GDM1 (cell line): ENCODE measurements at regions not wholly inside any gene's neighbourhood (a gene's known extent, or its start where the extent isn't known, plus 50 kb on each side); places are given as distances from the start of the nearest gene placed in this dataset.
"Not testable (repeated sequence)": the region's sequence is repeated elsewhere in the genome, so short reads cannot be mapped to it uniquely, and the experiment has no call there.

Experiments used
- DNase-seq: peaks from one replicate; lab custom pipeline; 2025; lab: John Stamatoyannopoulos, UW

- DNase-seq = no peak
These were observed 187.8 kb downstream of the SHQ1 start for GRCh38 chr3:72660270-72661114.

GRCh38 chr3:72659596-72659995 is 188.6 kb downstream of the SHQ1 start:
- DNase-seq = no peak

GRCh38 chr3:72659188-72659587 is 189.1 kb downstream of the SHQ1 start:
- DNase-seq = no peak

GRCh38 chr3:72658466-72659100 is 189.7 kb downstream of the SHQ1 start:
- DNase-seq = no peak

- DNase-seq = peak; percentile 20
These were observed 190.6 kb downstream of the SHQ1 start for GRCh38 chr3:72657666-72658065.

GRCh38 chr3:72655723-72656122 is 192.5 kb downstream of the SHQ1 start:
- no peak for DNase-seq

- no peak for DNase-seq
These were observed 193.1 kb downstream of the SHQ1 start for GRCh38 chr3:72655131-72655551.

GRCh38 chr3:72652395-72652794 is 195.8 kb downstream of the SHQ1 start:
- no peak for DNase-seq

GRCh38 chr3:72651498-72651897 is 196.7 kb downstream of the SHQ1 start:
- DNase-seq = no peak

GRCh38 chr3:72646263-72646662 is 202.0 kb downstream of the SHQ1 start:
- DNase-seq = no peak

- DNase-seq = not testable (repeated sequence)
These were observed 204.6 kb downstream of the SHQ1 start for GRCh38 chr3:72643635-72644034.

GRCh38 chr3:72641684-72642083 is 206.6 kb downstream of the SHQ1 start:
- DNase-seq = no peak

- no peak for DNase-seq
These were observed 207.2 kb downstream of the SHQ1 start for GRCh38 chr3:72641072-72641471.

GRCh38 chr3:72636969-72637597 is 211.2 kb downstream of the SHQ1 start:
- peak; percentile 41 for DNase-seq

- no peak for DNase-seq
These were observed 212.7 kb downstream of the SHQ1 start for GRCh38 chr3:72635551-72635950.

- DNase-seq = no peak
These were observed 214.1 kb downstream of the SHQ1 start for GRCh38 chr3:72634128-72634527.

GRCh38 chr3:72633534-72633933 is 214.7 kb downstream of the SHQ1 start:
- DNase-seq = no peak

GRCh38 chr3:72633121-72633520 is 215.1 kb downstream of the SHQ1 start:
- no peak for DNase-seq

- no peak for DNase-seq
These were observed 216.1 kb downstream of the SHQ1 start for GRCh38 chr3:72632129-72632528.

- no peak for DNase-seq
These were observed 217.3 kb downstream of the SHQ1 start for GRCh38 chr3:72630969-72631344.

GRCh38 chr3:72630327-72630968 is 217.8 kb downstream of the SHQ1 start:
- DNase-seq = no peak

- no peak for DNase-seq
These were observed 219.0 kb downstream of the SHQ1 start for GRCh38 chr3:72629191-72629631.

GRCh38 chr3:72628065-72628464 is 220.2 kb downstream of the SHQ1 start:
- DNase-seq = no peak
